Trophoblast cell (in vitro differentiated cells and primary cell): ENCODE measurements at regions not wholly inside any gene's neighbourhood (a gene's known extent, or its start where the extent isn't known, plus 50 kb on each side); places are given as distances from the start of the nearest gene placed in this dataset.
"Not testable (repeated sequence)": the region's sequence is repeated elsewhere in the genome, so short reads cannot be mapped to it uniquely, and the experiment has no call there.

ENCODE experiments used
- DNase-seq, 2 donors: peaks; one replicate each; pipeline ENCODE4 v3.0.0-alpha.2; 2016
- H2AFZ ChIP-seq: 2 replicates; pipeline ENCODE4 v1.6.1; 2013; ENCODE audit warnings: low read length, moderate library complexity, mild to moderate bottlenecking; ENCODE audit not compliant: insufficient read depth, poor library complexity
- H2AK5ac ChIP-seq: 2 replicates; pipeline ENCODE4 v1.6.1; 2013; ENCODE audit warnings: mild to moderate bottlenecking, low read length
- H2BK120ac ChIP-seq: 2 replicates; pipeline ENCODE4 v1.6.1; 2013; ENCODE audit warnings: low read length, mild to moderate bottlenecking, moderate library complexity; ENCODE audit not compliant: insufficient read depth, poor library complexity
- H2BK12ac ChIP-seq: 2 replicates; pipeline ENCODE4 v1.6.1; 2013; ENCODE audit warnings: mild to moderate bottlenecking, low read length, moderate library complexity
- H2BK5ac ChIP-seq: 2 replicates; pipeline ENCODE4 v1.6.1; 2013; ENCODE audit warnings: low read length, low read depth, moderate library complexity, mild to moderate bottlenecking; ENCODE audit not compliant: poor library complexity
- H3K14ac ChIP-seq: 2 replicates; pipeline ENCODE4 v1.6.1; 2013; ENCODE audit warnings: mild to moderate bottlenecking, low read length
- H3K18ac ChIP-seq: 2 replicates; pipeline ENCODE4 v1.6.1; 2013; ENCODE audit warnings: mild to moderate bottlenecking, low read length
- H3K23ac ChIP-seq: 2 replicates; pipeline ENCODE4 v1.6.1; 2013; ENCODE audit warnings: low read length
- H3K27ac ChIP-seq: 2 replicates; pipeline ENCODE4 v1.5.1; 2013; ENCODE audit warnings: low read depth, mild to moderate bottlenecking, inconsistent platforms, low read length, moderate library complexity
- H3K27me3 ChIP-seq: 2 replicates; pipeline ENCODE4 v1.6.1; 2013; ENCODE audit warnings: inconsistent platforms, mild to moderate bottlenecking, low read length, moderate library complexity; ENCODE audit not compliant: insufficient read depth
- H3K36me3 ChIP-seq, 2 experiments: 1 replicate in 1 of 2; 2 replicates in 1 of 2; pipeline ENCODE4 v1.6.1; 2013; ENCODE audit warnings: low read length in 2 of 2, mild to moderate bottlenecking in 2 of 2, moderate library complexity in 1 of 2; ENCODE audit not compliant: insufficient read depth in 2 of 2, control insufficient read depth in 1 of 2
- H3K4ac ChIP-seq: 2 replicates; pipeline ENCODE4 v1.6.1; 2013; ENCODE audit warnings: low read depth, mild to moderate bottlenecking, low read length, moderate library complexity
- H3K4me1 ChIP-seq, 2 experiments: 1 replicate in 1 of 2; 2 replicates in 1 of 2; pipeline ENCODE4 v1.6.1; 2013; ENCODE audit warnings: low read length in 2 of 2, mild to moderate bottlenecking in 2 of 2, moderate library complexity in 1 of 2; ENCODE audit not compliant: insufficient read depth in 2 of 2, control insufficient read depth in 1 of 2
- H3K4me2 ChIP-seq: 2 replicates; pipeline ENCODE4 v1.6.1; 2013; ENCODE audit warnings: inconsistent platforms, mild to moderate bottlenecking, low read length, moderate library complexity
- H3K4me3 ChIP-seq: 2 replicates; pipeline ENCODE4 v1.5.1; 2013; ENCODE audit warnings: mild to moderate bottlenecking, low read depth, low read length, inconsistent platforms
- H3K79me1 ChIP-seq: one replicate; pipeline ENCODE4 v1.6.1; 2013; ENCODE audit warnings: low read length
- H3K79me2 ChIP-seq: 2 replicates; pipeline ENCODE4 v1.6.1; 2013; ENCODE audit warnings: low read length, mild to moderate bottlenecking; ENCODE audit not compliant: control insufficient read depth, insufficient read depth, poor library complexity
- H3K9ac ChIP-seq: 2 replicates; pipeline ENCODE4 v1.6.1; 2013; ENCODE audit warnings: mild to moderate bottlenecking, low read length
- H3K9me3 ChIP-seq: 2 replicates; pipeline ENCODE4 v1.6.1; 2013; ENCODE audit warnings: low read depth, mild to moderate bottlenecking, control low read depth, inconsistent platforms, low read length; ENCODE audit not compliant: insufficient read depth
- H4K12ac ChIP-seq: 2 replicates; pipeline ENCODE4 v1.6.1; 2013; ENCODE audit warnings: low read depth, mild to moderate bottlenecking, low read length, moderate library complexity
- H4K8ac ChIP-seq: 2 replicates; pipeline ENCODE4 v1.6.1; 2013; ENCODE audit warnings: low read depth, mild to moderate bottlenecking, low read length, moderate library complexity
- H4K91ac ChIP-seq: one replicate; pipeline ENCODE4 v1.6.1; 2013; ENCODE audit warnings: low read depth, mild to moderate bottlenecking, low read length, moderate library complexity
- WGBS: extraction: QIAGEN DNeasy Blood & Tissue Kit; methylation state at CpG from one replicate; pipeline ENCODE4 v1.1.7; 2013; ENCODE audit warnings: missing lambda C conversion rate; ENCODE audit not compliant: insufficient read length, insufficient coverage; ENCODE audit errors: extremely low coverage; 5-methylcytosine and 5-hydroxymethylcytosine counted together

DNA sequence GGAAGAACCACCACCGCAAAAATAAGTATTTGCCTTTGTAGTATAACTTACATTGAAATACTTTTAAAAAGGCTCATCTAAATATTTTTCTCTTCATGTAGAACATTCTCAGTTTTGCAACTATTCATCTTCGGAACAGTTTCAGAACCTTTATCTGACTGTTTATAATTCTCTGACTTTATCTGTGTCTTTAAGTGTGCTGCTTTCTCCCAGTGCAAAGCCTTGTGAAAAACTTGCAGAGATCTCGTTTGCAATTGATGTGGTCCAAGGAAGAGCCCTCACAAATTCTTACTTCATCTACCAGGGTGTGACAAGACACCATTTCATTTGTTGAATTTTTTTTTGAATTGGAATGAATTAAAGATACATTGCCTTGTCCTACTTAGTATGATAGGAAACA lies 186.4 kb downstream of the DKK1 start:
- Histone ChIP-seq H3K27ac (no peak overlapping the region), H3K4me3 (no peak overlapping the region), H3K23ac (no peak overlapping the region), H2BK12ac (no peak overlapping the region), H3K27me3 (no peaks in the 10 kb centered on the region), H3K18ac (no peak overlapping the region), H3K4me2 (no peak overlapping the region), H2BK5ac (no peak overlapping the region), H2AFZ (no peak overlapping the region), H3K4ac (no peak overlapping the region), H3K4me1 (no peaks in the 10 kb centered on the region), H2BK120ac (no peak overlapping the region), H3K79me2 (no peaks in the 10 kb centered on the region), H2AK5ac (no peak overlapping the region), H3K14ac (no peak overlapping the region), H4K8ac (no peak overlapping the region), H4K91ac (no peak overlapping the region), H3K36me3 (no peaks in the 10 kb centered on the region), H3K9ac (no peak overlapping the region), H3K79me1 (no peaks in the 10 kb centered on the region), H4K12ac (no peak overlapping the region), H3K9me3 (no peaks in the 10 kb centered on the region)
- no CpG with 5 or more reads among the region's 3 CpGs for WGBS
- DNase-seq = no peak

DNA sequence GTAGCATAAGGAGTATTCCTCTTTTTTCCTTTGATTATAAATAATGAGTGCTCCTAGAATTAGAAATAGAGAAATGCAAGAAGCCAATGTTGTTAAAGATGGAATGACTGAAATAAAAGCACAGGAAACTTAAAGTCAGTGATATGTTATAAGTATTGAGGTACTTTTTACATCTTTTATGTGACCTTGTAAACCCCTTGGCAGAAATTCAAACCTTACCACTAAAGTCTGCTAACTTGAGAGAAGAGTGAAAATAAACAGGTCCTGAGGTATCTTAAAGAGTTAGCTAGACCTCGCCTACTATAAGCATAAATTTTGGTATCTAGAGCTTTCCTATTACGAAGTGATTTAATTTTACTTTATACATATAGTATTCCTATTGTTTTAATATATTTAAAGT lies 188.2 kb downstream of the DKK1 start:
- H3K4me2 ChIP-seq = no peak overlapping the region

DNA sequence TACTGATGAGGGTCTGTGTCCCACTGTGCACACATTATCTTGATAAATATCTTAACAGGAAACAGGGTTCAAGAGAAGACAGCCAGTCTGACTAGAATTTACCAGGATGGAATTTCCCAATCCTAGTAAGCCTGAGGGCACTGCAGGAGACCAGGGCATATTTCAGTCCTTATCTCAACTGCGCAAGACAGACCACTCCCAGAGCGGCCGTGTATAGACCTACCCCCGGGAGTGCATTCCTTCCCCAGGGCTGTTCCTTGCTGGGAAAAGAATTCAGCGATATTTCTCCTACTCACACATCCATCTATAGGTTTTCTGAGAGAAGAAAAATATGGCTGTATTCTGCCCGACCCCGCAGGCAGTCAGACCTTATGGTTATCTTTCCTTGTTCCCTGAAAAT lies 191.3 kb downstream of the DKK1 start:
- not testable (repeated sequence) for H3K79me2 ChIP-seq

More for the DNA sequence above, 188.2 kb downstream of the DKK1 start:
- no peak overlapping the region for H3K27ac ChIP-seq
- H2AFZ ChIP-seq = no peak overlapping the region
- no peaks in the 10 kb centered on the region for H3K36me3 ChIP-seq
- no peaks in the 10 kb centered on the region for H3K9me3 ChIP-seq
- no peak overlapping the region for H3K4ac ChIP-seq
- no peaks in the 10 kb centered on the region for H3K79me2 ChIP-seq
- DNase-seq = no peak
- no peak overlapping the region for H3K9ac ChIP-seq
- no peak overlapping the region for H2BK12ac ChIP-seq
- H2AK5ac ChIP-seq = no peak overlapping the region
- H3K4me1 ChIP-seq = no peaks in the 10 kb centered on the region
- H3K18ac ChIP-seq = no peak overlapping the region
- H3K14ac ChIP-seq = no peak overlapping the region
- no CpG with 5 or more reads among the region's 2 CpGs for WGBS
- no peak overlapping the region for H3K23ac ChIP-seq
- no peaks in the 10 kb centered on the region for H3K27me3 ChIP-seq
- H3K79me1 ChIP-seq = no peaks in the 10 kb centered on the region
- H3K4me3 ChIP-seq = no peak overlapping the region
- H2BK120ac ChIP-seq = no peak overlapping the region
- no peak overlapping the region for H2BK5ac ChIP-seq
- no peak overlapping the region for H4K12ac ChIP-seq
- no peak overlapping the region for H4K8ac ChIP-seq
- H4K91ac ChIP-seq = no peak overlapping the region

DNA sequence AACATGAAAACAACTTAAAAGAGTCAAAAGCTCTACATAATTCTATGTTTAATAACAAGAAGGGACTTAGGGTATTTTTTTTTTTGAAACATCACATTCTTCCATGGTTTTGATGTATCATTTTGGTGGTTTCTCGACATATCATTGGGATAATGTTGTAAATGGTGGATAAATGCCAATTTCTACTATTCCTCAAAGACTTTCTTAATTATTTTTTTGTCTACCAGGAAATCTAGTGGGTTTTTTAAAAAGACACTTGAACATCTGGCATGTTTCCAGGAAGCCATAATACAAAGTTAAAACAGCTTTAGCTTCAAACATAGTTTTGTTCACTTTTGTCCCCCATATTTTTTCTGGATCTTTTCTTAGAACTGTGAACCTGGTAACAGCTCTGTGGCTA lies 200.4 kb downstream of the DKK1 start:
- peaks cover 1% of the 10 kb centered on the region for H3K79me1 ChIP-seq
- H2AFZ ChIP-seq = no peak overlapping the region
- H3K4me2 ChIP-seq = no peak overlapping the region
- WGBS = no CpG with 5 or more reads among the region's 1 CpG
- no peak overlapping the region for H4K91ac ChIP-seq
- H3K4me1 ChIP-seq = no peaks in the 10 kb centered on the region
- H3K4ac ChIP-seq = no peak overlapping the region
- no peak overlapping the region for H4K8ac ChIP-seq
- H3K27me3 ChIP-seq = no peaks in the 10 kb centered on the region
- H3K9ac ChIP-seq = no peak overlapping the region
- no peak overlapping the region for H2AK5ac ChIP-seq
- no peaks in the 10 kb centered on the region for H3K9me3 ChIP-seq
- no peak overlapping the region for H3K18ac ChIP-seq
- no peaks in the 10 kb centered on the region for H3K36me3 ChIP-seq
- DNase-seq = no peak
- H2BK5ac ChIP-seq = no peak overlapping the region
- H3K4me3 ChIP-seq = no peak overlapping the region
- H3K14ac ChIP-seq = no peak overlapping the region
- no peak overlapping the region for H2BK12ac ChIP-seq
- no peak overlapping the region for H3K27ac ChIP-seq
- no peak overlapping the region for H2BK120ac ChIP-seq
- H4K12ac ChIP-seq = no peak overlapping the region
- no peaks in the 10 kb centered on the region for H3K79me2 ChIP-seq
- H3K23ac ChIP-seq = no peak overlapping the region

More for the DNA sequence above, 191.3 kb downstream of the DKK1 start:
- not testable (repeated sequence) for H3K9me3 ChIP-seq, H2AK5ac ChIP-seq, H3K4me2 ChIP-seq, H3K4me1 ChIP-seq, H3K4me3 ChIP-seq, H2BK12ac ChIP-seq, H4K91ac ChIP-seq, H3K9ac ChIP-seq, H3K23ac ChIP-seq, H3K14ac ChIP-seq, H3K79me1 ChIP-seq, H4K8ac ChIP-seq, H3K4ac ChIP-seq, H2BK5ac ChIP-seq, H3K27ac ChIP-seq, H4K12ac ChIP-seq, H3K18ac ChIP-seq, H2BK120ac ChIP-seq, H2AFZ ChIP-seq, H3K27me3 ChIP-seq, H3K36me3 ChIP-seq
- WGBS = no CpG with 5 or more reads among the region's 7 CpGs
- peak; percentile 48 to 66 for DNase-seq
